PFSK-1 (cell line): ENCODE measurements at regions not wholly inside any gene's neighbourhood (a gene's known extent, or its start where the extent isn't known, plus 50 kb on each side); places are given as distances from the start of the nearest gene placed in this dataset.

ENCODE experiments used
- POLR2AphosphoS5 ChIP-seq: IDR thresholded peaks from 2 replicates; pipeline ENCODE4 v1.6.1; 2012; ENCODE audit warnings: low read depth, mild to moderate bottlenecking, control low read depth, low read length, moderate library complexity
- TAF1 ChIP-seq: IDR thresholded peaks from 2 replicates; pipeline ENCODE4 v1.6.1; 2012; ENCODE audit warnings: low read length, control low read depth, borderline replicate concordance; ENCODE audit not compliant: insufficient read depth

DNA sequence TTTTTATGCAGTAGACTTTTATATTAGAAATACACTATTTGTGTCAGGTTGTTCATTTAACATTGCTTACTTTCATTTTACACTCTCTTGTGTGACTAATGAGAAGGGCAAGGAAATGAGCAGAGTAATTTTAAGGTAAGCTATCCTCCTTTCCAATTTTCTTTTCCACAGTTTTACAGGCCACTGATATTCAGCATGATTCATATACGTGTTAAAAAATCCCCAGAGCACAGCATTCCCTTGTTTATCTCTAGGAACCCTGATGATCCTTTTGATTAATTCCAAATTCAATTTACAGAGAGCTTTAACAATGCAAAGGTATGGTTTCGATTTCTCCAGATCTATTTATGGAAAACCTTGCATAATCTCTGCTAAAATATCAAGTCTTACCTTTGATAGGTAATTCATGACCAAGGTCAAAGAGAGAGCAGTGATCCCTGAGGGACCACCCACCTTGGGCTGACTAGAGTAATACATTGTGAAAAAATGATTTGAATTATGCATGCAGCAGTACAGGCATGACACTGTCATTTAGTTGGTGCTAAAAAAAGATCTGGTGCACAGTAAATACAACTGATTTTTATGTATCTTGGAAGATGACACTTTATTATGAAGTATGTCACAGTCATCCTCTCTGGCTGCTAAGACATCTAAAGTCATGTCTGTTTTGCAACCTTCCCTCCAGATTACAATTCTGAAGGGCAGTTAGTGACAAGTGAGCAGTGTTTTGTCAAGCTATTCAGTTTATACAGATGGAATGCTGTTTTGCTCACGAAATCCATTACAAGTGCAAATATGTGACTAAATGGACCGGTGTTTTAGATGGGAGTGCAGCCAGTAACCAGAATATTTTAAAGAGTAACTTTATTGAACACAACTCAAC is 736.6 kb downstream of the EPHA7 start:
- TF ChIP-seq POLR2AphosphoS5 (no peak), TAF1 (no peak)
